NCI-H1694 (cell line): ENCODE measurements at regions not wholly inside any gene's neighbourhood (a gene's known extent, or its start where the extent isn't known, plus 50 kb on each side); places are given as distances from the start of the nearest gene placed in this dataset.
A peak's percentile ranks its signal among the peaks of the same experiment; 100 is the strongest.

Experiments used
- DNase-seq: peaks from one replicate; lab custom pipeline; 2025; lab: John Stamatoyannopoulos, UW

DNA sequence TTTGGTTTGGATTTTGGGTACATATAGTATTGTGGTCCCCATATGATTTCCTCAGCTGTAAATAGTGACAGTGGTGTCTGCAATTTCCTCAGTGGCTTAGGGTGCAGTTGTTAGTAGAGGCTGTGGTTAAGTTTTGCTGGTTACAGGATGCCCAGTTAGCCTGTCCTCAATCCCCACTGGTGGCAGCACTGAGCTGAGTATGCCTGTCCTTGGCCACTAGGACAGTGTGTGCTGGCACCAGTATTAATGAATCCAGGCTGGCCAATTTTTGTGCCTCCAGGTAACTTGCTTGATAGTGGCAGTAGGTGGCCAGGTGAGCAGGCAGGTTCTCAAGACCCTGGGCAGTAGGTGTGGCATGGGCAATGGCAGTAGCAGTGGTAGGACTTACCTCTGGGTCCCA, 973.1 kb downstream of the TMEM182 start:
- DNase-seq, result no peak

DNA sequence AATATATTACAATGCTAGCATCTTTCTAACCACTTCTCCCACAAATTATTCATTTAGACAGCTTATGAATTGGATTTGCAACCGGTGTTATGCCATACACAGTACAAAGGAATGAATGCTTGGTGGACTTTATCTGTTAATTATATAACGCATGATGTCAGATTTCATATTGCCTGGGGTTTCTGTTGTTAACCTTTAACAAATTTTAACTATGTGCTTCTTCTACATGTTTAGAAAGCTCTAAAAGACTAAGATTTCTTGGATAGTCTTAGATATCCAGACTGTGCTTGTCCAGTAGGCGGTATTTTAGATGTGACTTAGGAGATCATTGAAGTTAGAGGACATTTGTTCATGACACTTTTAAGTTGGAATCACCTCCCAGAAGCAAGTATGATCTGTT, 976.3 kb downstream of the TMEM182 start:
- DNase-seq, result no peak

GRCh38 chr2:103738606-103739005, 976.8 kb downstream of the TMEM182 start:
- DNase-seq, result no peak

DNA sequence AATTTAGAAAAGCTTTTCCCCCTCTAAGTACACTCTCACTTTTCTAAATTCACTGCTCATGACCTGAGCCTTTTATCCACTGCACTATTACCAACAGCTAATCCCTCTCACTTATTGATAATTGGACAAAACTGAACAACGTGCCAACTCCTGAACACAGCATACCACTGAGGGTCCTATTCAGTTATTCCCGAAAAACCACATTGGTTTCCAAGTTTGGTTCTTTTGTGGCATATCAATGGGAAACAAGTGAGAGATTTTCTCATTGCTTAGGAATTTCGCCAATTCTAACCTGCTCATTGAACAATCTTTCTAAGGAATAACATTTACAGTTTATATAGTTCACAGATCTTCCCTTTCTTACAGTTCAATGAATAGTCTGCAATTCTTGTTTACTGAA, 977.4 kb downstream of the TMEM182 start:
- DNase-seq, result no peak

GRCh38 chr2:103739921-103740320, 978.1 kb downstream of the TMEM182 start:
- DNase-seq, result no peak

GRCh38 chr2:103740631-103741030, 978.8 kb downstream of the TMEM182 start:
- no peak for DNase-seq

- DNase-seq, result no peak
Measured at GRCh38 chr2:103743195-103743594, 981.4 kb downstream of the TMEM182 start.

- DNase-seq, result no peak
Measured at GRCh38 chr2:103754530-103754929, 992.7 kb downstream of the TMEM182 start.

DNA sequence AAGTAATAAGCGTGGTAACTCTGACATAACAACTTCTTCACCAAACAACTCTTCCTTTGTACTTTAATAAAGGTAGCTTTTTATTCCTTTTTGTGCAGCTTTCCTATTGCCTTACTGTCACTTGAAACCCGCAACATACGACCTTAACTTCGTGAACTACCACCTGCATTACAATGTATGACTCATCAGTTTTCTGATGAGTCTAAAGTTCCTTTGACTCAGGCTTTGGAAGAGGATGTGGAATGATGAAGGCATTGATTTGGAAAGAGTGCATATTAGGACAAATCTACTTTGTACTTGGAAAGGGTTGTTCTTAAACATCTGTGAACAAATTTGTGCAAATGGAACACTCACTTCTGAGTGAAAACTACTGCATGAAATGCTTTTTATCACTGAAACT, 1012.1 kb downstream of the TMEM182 start:
- DNase-seq, result no peak

DNA sequence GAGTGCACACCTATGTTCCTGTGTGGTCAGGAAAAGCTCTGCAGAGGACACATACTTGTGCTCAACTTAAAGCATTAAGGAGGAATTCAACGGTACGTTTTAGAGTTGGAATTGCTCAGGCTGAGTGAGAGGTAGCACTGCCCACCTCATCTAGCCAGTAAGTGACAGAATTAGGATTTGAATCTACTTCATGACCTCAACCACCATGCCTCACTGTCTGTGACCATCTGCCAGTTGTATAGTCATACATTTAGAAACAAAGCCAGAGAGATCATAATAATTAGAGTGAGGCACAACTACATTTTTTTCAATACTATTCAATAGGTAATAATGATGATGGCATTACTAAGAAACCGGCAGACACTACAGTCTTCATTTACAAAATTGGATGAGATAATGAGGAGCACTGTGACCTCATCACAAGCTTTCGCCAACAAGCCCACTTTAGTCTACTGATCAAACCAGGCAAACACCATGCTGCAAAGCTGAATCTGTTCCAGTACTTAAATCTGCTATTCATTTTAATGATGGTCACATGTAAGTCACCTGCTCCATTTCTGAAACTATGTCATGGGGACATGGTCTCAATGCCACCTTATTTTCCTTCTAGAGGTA, 1018.4 kb downstream of the TMEM182 start:
- DNase-seq, result no peak

- DNase-seq, result no peak
Measured at GRCh38 chr2:103781313-103781712, 1019.5 kb downstream of the TMEM182 start.

GRCh38 chr2:103784261-103784660, 1022.4 kb downstream of the TMEM182 start:
- DNase-seq, result no peak

DNA sequence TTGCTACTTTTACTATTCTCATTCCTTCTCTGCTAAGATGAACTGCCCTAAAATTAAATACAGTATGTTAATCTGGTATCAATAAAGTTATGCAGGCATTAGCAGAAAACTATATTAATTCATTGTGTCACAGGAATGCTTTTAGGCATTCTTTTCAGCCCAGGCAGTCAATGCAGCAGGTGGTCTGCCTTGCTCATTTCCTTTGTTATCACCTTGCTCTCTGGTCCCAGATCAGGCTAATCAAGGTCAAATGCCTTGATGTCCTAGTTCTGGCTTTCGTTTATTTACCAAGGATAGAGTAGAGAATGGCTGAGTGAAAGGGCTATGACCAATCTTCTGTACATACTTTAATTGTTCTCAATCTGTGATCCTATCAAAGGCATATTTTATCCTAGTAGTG, 1023.6 kb downstream of the TMEM182 start:
- DNase-seq, result no peak

DNA sequence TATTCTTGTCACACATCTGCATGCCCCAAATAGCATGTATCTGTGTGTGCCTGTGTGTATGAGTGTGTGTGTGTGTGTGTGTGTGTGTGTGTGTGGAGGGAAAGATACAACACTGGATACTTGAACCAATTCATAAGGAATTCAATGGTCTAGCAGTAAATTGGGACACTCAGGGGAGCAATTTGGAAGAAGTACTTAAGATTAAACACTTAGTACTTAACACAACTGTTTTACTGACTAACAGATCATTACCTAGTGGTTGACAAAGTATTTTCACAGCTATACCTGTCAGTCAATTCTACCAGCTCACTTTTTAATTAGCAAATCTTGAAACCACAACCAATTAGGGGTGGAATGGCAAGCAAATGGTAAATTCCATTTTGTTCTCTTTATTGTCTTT, 1024.1 kb downstream of the TMEM182 start:
- DNase-seq, result no peak

DNA sequence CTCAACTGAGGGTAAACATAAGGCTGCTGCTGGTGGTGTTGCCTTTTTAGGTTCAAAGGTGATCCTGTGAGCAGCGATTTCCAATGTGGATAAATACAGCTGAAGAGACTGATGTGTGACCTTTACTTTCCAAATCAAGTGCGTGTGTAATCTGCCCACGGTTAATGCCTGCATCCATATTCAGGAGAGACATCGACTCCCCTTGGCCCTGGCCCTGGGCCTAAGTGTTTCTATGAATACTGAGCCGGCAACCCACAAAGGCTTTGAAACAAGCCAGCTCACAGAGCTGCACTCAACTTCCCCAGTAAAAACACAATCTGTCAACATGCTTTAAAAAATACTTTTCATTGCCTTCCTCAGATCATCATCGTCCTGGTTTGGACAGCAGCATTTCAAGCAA, 1026.6 kb downstream of the TMEM182 start:
- DNase-seq, result no peak

DNA sequence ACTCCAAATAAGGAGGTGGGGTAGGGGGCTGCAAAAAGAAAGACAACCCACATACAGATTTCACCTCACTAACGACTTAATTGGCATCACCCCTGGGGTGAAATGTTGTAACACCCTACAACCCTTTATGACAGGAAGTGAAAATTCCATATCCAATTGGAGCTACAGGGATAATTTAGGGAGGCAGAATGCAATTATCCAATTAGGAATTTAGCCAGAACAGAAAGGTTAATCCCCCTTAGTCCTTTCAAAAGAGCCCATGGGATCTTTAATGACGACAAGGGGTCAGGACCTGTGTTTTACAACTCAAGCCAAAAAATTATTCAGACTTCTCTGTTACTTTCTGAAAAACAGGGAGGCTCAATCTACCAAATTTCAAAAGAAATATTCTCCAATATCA, 1027.1 kb downstream of the TMEM182 start:
- DNase-seq, result no peak

- DNase-seq, result peak; percentile 53
Measured at GRCh38 chr2:103789381-103790095, 1027.7 kb downstream of the TMEM182 start.

GRCh38 chr2:103792042-103792441, 1030.2 kb downstream of the TMEM182 start:
- DNase-seq, result no peak

DNA sequence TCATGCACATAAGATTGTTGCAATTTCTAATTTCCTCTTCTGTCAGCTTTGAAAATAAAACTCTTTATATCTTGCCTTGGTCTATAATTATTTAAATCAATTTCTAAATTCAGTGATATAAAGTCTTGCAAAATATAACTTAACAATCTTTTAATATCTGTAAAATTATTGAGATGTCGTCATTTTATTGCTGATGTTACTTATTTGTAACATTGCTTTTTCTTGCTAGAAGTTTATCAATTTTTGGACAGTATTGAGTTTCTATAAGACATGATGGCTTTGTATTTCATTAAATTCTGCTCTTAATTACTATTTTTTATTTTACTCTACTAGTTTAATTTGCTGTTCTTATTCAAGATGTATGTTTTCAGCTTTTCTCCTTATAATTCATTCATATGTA, 1036.5 kb downstream of the TMEM182 start:
- DNase-seq, result no peak

DNA sequence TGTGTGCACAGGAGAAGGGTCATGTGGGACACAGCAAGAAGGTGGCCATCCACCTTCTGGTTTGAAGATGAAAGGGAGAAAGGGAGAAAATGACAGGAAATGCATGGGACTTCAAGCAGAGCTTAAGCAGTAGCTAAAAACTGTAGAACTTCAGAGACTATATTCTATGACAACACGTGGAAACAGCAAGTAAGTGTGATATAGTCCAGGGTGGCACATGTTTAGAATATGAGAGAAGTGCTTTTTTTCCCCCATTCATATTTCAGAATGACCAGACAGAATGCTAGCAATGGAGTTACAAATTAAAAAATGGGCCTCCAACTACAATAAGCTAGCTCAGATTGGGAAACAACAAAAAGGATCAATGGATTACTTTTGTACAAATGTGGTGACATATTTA, 1042.2 kb downstream of the TMEM182 start:
- no peak for DNase-seq

- no peak for DNase-seq
Measured at GRCh38 chr2:103805746-103806145, 1043.9 kb downstream of the TMEM182 start.

DNA sequence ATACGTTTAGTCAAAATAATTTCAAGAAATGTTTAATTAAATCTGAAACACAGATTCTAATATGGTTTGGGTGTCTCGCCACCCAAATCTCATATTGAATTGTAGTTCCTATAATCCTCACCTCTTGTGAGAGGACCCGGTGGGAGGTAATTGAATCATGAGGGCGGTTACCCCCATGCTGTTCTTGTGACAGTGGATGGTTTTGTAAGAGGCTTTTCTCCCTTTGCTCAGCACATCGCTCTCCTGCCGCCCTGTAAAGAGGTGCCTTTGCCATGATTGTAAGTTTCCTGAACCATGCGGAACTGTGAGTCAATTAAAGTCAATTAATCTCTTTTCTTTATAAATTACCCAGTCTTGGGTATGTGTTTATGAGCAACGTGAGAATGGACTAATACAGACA, 1045.1 kb upstream of the POU3F3 start:
- no peak for DNase-seq

- DNase-seq, result no peak
Measured at GRCh38 chr2:103809415-103809814, 1044.5 kb upstream of the POU3F3 start.

GRCh38 chr2:103809941-103810441, 1043.9 kb upstream of the POU3F3 start:
- no peak for DNase-seq
